ENCODE measurements at regions not wholly inside any gene's neighbourhood (a gene's known extent, or its start where the extent isn't known, plus 50 kb on each side); places are given as distances from the start of the nearest gene placed in this dataset.

DNA sequence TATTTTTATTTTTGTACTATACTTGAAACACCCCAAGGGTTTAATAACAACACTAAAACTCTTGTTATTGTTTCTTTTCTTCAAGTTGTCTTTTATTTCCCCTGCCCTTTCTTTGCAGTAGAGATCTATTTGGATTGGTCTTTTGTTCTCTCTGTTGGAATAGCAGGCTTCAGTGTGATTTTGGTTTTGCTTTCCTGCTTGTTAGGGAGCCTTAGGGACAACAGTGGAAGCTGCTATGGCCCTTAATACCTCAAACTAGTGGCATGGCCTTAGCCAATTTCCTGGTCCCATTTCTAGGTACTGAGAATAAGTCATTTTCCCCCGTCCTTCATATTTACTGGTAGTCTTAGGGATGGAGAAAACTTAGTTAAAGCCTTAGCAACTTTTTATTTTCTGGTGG, 535.4 kb upstream of the NDST4 start:
- ChIA-PET POLR2A (ENCODE audit: unreplicated experiment) (no interaction called here), CTCF (no interaction called here)
- WGBS, 2 experiments (ENCODE audit: extremely low coverage in 2 of 2, insufficient read length in 1 of 2) = no CpG with 5 or more reads among the region's 1 CpG
- DNase-seq = no peak
- Histone ChIP-seq H2BK15ac (ENCODE audit: low read depth, low read length) (no peak overlapping the region), H3K4me3 (ENCODE audit: insufficient read depth, low read depth, low read length) (no peak overlapping the region), H2AK9ac (replicated peaks; ENCODE audit: low read depth, low read length, poor library complexity) (no peak overlapping the region), H3K14ac (replicated peaks; ENCODE audit: low read depth, low read length) (no peak overlapping the region), H2BK120ac (ENCODE audit: low read depth, low read length) (no peak overlapping the region), H2AFZ (replicated peaks; ENCODE audit: low read length, poor library complexity) (no peak overlapping the region), H3K23ac (ENCODE audit: low read depth, low read length) (no peak overlapping the region), H4K5ac (ENCODE audit: low read depth, low read length) (no peak overlapping the region), H3K4me1 (ENCODE audit: control insufficient read depth, insufficient read depth, low read length) (no peaks in the 10 kb centered on the region), H4K20me1 (ENCODE audit: insufficient read depth, low read length) (no peaks in the 10 kb centered on the region), H2BK20ac (ENCODE audit: low read depth, low read length) (no peak overlapping the region), H3K79me1 (ENCODE audit: low read depth in 1 of 2, low read length in 2 of 2) (no peaks in the 10 kb centered on the region), H2BK5ac (ENCODE audit: low read depth, low read length, poor library complexity, severe bottlenecking) (no peak overlapping the region), H3K9ac (ENCODE audit: low read depth, low read length) (no peak overlapping the region), H4K91ac (ENCODE audit: insufficient read depth, low read depth, low read length) (no peak overlapping the region), H4K8ac (ENCODE audit: low read depth in 2 of 2, low read length in 2 of 2) (no peak overlapping the region), H3K36me3 (ENCODE audit: control insufficient read depth, insufficient read depth, low read length) (no peaks in the 10 kb centered on the region), H3K9me3 (ENCODE audit: control insufficient read depth, insufficient read depth, low read length) (0 out of 2 replicates have a peak, but pooled peaks cover 4% of the 10 kb centered on the region), H3K4ac (ENCODE audit: low read depth, low read length) (no peak overlapping the region), H3K27ac (ENCODE audit: insufficient read depth, low read length) (no peak overlapping the region), H3K18ac (ENCODE audit: low read depth, low read length) (no peak overlapping the region), H3K56ac (ENCODE audit: extremely low read depth, insufficient read depth, low read length) (no peak overlapping the region), H3K4me2 (ENCODE audit: low read depth, low read length) (no peak overlapping the region), H2AK5ac (ENCODE audit: low read depth, low read length) (no peak overlapping the region), H3K9me1 (ENCODE audit: insufficient read depth, low read length) (no peaks in the 10 kb centered on the region), H3K27me3 (ENCODE audit: control insufficient read depth, insufficient read depth, low read length) (no peaks in the 10 kb centered on the region)
- ATAC-seq (ENCODE audit: low read depth) = no peak
- intact Hi-C loops (cut with micrococcal nuclease) (no loop called here), in situ Hi-C loops (cut with MboI; ENCODE audit: low sequenced_read_pairs) (no loop called here), dilution Hi-C loops (cut with HindIII; ENCODE audit: low sequenced_read_pairs, unreplicated experiment) (no loop called here)
- BruUV-seq (replicated peaks) = no TSS peak
- no peak for TF ChIP-seq MAZ (IDR thresholded peaks at IDR 0.05; ENCODE audit: borderline replicate concordance, low read depth, low read length)
- TF ChIP-seq, protein P1, sequence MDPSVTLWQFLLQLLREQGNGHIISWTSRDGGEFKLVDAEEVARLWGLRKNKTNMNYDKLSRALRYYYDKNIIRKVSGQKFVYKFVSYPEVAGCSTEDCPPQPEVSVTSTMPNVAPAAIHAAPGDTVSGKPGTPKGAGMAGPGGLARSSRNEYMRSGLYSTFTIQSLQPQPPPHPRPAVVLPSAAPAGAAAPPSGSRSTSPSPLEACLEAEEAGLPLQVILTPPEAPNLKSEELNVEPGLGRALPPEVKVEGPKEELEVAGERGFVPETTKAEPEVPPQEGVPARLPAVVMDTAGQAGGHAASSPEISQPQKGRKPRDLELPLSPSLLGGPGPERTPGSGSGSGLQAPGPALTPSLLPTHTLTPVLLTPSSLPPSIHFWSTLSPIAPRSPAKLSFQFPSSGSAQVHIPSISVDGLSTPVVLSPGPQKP (IDR thresholded peaks at IDR 0.05; ENCODE audit: borderline replicate concordance, low read depth, low read length) = no peak
- TF ChIP-seq SMC3 (IDR thresholded peaks at IDR 0.05; ENCODE audit: low read depth, low read length) = no peak
- no peak for TF ChIP-seq MXI1 (IDR thresholded peaks at IDR 0.05; ENCODE audit: borderline replicate concordance, low read depth, low read length)
- TF ChIP-seq POLR2A (IDR thresholded peaks at IDR 0.05; ENCODE audit: low read depth, low read length) = no peak

All from IMR-90 (cell line).